HG02623 (cell line): ENCODE measurements at regions not wholly inside any gene's neighbourhood (a gene's known extent, or its start where the extent isn't known, plus 50 kb on each side); places are given as distances from the start of the nearest gene placed in this dataset.

Experiments used
- ATAC-seq: cut with Tn5 transposase; IDR thresholded peaks from one replicate; pipeline ENCODE4 v1.9.1; 2021; ENCODE audit warnings: moderate library complexity; ENCODE audit not compliant: unreplicated experiment

DNA sequence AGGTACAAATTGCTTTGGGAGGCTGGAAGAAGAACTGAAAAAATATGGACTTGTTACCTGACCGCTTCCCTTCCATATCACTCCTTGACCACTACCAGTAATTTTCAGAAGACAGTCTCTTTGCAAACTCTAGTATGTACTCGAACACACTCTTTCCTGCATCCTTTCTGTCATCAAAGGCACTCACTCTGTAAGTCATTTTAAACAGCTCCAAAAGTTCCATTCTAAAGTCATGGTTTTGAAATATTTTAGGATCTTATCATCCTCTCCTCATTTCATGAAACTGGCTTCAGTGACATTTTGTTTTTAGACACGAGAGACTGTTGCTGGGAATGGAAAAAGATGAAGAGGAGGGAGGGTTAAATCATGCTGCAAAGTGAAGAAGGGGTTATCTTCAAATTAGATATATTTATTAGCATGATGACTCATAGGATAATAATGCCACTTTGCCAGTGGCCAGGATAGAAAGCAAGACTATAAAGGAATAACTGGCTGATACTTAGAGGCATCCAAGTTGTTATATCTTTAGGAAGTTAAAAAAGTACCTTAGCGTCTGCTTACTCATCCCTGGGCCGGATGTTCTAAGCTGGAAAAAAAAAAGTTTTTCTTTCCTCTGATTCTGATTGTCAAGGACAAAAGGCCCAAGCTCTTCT lies 549.3 kb downstream of the METTL15 start:
- ATAC-seq, result no peak

DNA sequence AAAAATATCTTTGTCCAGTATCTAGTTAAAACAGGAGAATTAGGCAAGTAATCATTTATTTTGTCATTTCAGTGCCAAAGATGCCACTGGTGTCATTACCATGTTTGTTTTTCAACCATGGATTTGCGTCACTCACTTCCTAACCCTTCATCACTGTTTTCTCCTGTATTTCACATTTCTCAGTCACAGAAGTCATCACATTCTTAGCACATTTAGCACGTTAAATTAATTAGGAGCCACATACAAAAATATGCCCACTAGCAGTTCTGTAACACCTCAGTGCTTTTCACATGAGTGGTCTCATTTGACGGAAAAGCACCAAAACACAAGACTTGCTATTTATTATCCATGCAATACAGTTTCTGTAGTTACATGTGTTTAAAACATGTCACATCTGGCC lies 546.0 kb downstream of the METTL15 start:
- no peak for ATAC-seq

DNA sequence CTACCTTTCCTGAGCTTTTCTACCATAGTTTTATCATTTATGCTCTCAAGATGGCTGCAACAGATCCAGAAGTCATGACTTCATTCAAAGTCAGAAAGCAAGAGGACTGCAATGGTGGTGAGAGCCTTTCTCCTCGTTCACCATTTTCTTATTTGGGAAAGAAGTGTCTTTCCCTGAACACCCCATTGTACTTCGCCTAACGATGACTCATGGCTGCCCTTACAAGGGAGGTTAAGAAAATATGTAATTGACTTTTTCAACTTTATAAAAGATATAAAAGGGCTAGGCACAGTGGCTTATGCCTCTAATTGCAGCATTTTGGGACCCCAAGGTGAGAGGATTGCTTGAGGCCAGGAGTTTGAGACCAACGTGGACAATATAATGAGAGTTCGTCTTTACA lies 541.7 kb downstream of the METTL15 start:
- no peak for ATAC-seq

DNA sequence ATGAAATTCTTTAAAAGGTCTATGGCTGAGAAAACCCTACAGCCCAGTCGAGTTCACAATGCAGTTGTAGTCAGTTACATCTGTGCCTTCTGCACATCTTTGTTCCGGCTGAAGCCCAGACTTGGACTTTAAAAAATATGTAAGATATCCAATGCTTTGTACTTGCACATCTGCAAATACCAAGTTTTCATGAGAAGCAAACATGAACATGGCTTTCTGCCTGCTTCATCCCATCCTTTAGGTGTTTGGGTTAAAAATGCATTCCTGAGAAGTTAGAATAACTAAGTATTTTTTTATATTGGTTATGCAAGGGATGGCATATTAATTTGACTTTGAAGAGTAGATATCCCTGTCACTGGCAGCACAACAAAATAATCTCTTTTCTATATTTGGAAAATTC lies 528.4 kb downstream of the METTL15 start:
- no peak for ATAC-seq

DNA sequence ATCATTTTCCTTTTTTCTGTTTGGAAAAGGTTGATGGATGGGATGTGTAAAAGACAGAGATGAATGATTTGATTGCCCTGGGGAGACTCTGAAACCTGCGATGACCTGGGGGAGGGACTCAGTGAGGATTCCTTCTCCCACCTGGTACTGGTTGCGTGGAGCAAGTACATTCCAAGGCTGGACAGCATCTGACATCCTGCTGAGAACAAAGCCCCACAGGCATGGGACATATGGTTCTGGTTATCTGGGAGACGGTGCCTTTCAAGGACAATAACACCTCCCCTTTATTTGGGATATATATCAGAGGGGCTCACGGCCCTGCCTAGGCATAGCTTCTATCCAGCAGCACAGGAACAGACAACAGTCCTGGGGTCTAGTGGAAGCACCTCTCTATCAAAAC lies 527.8 kb downstream of the METTL15 start:
- no peak for ATAC-seq

DNA sequence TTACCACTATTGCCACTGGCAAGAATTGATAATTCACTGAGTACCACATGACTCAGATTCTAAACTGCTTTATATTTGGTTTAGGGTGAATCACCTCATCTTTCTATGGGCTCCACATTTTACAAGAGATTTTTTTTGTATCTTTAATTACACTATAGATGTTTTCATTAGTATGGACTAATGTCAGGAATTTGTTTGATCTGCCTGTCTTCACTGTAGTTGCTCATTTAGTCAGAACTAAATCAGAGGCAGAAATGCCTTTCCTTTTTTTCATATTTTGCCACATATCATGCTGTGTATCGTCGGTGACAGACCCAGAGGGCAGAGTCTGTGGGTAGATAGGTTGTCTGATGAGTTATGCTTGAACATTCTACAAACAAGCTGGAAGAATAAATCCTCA lies 524.1 kb downstream of the METTL15 start:
- no peak for ATAC-seq

DNA sequence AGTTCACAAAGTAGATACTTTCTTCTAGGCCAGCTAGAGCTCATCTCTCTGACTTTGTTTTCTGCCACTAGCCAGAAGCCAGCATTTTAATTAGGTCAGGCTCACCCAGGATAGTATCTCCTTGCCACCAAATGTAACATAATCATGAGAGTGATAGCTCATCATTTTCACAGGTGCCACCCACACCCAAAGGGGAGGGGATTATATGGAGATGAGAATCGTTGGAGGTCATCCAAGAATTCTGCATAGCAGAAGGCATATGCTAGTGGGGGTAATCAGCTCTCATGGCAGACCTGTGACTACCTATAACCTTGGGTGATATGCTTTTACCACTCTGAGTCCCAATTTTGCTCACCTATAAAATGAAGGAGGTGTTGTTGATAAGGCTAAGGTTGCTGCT lies 523.0 kb downstream of the METTL15 start:
- ATAC-seq, result no peak

DNA sequence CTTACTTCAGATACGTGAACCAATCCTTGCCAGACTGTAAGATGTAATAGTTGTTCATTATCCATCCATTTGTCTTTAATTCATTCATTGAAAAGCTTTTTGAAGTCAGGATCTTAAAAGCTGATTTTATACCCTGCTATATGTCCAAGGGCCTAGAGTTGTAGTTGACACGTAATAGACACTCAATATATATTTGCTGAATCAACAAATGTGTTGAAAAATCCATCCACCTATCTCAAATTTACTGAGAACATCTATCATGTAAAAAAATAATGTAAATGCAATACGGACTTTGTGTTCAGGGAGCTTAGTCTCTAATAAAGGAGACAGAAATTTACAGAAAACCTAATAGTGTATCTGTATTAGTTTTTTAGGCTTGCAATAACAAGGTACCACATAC lies 521.0 kb downstream of the METTL15 start:
- ATAC-seq, result no peak

DNA sequence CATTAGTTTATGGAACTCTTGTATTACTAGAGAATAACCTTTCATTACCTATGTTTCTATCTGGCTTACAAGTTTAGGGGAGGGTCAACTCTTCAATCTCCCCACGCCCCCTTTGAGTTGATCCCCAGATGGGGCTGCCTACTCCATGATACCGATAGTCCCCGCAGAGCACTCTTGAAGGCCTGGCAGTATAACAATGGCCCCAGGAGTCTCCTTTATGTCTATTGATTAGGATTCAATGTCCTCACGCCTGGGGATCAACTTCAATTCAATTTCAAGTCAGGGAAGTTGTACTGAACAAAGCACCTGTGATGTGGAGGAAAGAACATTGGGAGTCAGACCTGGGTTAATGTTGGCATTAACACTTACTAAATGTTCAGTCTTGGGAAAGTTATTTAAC lies 520.2 kb downstream of the METTL15 start:
- no peak for ATAC-seq

DNA sequence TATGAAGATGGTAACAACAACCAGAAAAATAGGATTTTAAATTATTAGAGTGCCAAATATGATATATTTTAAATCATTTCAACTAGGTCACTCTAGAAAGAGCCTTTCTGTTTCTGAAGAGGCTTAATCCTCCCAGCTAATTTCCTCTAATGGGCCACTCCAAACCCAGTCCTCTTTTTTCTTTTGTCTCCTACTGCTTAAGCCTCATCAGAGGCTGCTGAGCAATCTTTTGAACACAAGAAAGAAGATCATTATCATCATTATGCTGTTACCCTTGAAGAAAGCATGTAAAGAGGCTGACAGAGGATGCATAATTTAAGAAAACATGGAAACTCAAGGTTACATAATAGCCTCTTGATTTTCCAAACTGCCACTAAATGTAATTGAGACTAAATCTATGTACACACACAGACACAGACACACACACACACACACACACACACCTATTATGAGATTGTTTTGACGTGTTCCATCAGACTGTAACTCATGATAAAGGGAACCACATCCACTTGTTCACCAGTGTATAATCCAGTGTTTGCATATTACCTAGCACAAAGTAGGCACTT lies 519.6 kb downstream of the METTL15 start:
- ATAC-seq, result no peak

DNA sequence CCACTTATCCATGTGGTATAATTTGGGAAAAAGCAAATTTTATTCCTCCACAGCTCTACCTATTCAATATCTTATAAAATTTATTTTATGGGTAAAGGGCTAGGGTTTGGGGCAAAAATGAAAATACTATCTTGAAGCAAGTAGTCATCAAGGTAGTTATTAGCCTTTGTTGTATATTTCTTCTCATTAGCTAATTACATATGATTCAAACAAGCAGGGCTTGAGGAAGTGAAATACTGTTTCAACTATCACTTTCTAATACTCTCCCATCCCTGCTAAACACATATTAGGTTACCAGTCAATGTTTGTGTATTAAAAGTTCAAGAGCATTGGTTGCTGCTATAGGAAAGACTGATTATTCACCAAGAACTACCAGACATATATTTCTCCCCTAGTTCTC lies 517.3 kb downstream of the METTL15 start:
- no peak for ATAC-seq

DNA sequence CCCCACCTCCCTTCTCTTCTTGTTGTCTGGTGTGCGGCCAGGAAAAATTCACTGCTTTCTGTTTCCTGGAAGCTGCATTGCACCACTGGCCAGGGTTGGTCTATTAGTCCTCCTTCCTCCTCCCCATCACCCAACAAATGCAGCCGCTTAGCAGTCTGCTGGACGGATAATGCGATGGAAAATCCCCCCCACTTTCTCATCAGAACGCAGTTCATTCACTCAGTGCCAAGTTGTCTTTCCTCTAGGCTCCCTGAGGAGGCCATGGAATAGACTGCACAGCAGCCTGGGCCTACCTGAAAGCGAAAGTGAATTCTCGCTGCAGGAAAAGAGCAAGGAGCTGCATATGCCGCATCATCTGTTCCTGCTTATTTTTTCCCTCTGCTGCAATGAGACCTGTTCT lies 513.6 kb downstream of the METTL15 start:
- ATAC-seq, result no peak

DNA sequence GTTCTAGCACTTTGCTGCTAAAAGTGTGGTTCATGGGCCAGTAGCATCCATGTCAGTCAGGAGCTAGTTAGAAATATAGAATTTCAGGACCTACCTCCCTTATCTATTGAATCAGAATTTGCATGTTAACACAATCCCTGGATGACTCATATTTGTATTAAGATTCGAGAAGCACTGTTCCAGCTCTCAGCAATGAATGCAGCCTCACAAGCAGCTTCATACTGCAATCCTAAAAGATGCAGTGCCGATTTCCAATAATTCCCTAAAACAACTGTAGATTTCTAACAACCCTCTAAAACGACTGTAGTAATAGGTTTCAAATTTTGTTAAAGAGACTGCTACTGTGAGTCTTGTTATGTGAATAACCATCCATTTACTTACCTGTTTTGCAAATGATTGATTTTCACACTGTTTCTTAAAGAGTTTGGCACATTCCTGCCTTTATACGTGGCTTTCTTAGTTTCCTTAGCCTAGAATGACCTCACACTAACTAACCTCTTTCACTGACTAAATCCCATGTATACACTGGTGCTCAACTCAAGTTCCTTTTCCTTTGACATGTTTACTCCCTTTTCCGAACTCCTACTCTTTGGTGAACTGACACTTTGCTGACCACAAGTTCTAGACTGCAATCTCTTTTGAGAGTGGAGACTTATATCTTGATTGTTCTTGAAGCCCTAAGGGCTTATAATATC lies 511.8 kb downstream of the METTL15 start:
- ATAC-seq, result no peak

DNA sequence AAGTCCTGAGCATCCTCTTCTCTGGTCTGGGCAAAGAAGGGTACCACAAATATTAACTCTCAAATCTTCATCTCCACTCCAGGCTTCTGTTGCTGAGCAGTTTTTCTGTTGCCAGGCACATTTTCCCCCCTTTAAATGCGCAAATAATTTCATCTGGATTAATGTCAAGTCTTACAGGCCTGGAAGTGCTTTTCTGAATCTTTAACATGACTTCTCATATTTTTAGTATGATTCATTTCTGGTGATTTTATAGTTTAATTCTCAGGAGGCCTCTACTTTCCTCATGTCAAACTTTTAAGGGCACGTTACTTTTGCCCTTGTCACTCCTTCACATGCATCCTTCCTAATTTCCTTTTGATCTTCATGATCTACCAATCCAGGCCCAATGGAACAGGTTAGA lies 510.2 kb downstream of the METTL15 start:
- no peak for ATAC-seq

DNA sequence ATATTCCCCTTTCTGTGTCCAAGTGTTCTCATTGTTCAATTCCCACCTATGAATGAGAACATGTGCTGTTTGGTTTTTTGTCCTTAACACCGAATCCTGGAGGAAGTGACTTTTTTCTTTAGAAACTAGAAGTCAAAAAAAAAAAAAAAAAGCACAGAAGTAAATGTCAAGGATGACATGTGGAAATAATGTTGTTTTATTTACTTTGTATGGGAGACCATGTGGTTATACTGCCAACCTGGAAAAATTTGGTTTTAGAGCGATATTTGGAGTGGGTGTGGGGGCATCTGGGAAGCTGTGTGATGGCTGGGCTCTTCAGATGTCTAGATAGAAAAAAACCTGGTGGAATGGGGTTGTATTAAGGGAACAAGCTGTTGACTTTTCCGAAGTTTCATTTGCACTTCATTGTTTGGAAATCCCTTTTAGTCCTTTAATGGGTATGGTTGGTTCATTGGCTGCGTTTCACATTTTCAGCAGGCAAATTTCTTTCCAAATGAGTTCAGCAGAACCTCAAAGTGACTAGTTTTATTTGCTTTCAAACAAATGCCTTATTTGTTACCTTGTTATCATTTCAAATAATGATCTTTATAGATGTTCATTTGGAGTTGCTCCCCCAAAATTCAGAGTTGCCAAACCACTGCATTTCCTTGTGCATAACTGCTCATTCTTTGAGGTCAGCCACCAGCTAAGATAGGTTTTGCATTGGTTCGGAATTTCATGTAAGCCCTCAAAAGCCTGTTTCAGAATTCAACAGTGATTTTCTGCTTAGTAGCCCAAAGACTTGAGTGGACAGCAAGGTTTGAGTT lies 508.2 kb downstream of the METTL15 start:
- no peak for ATAC-seq

DNA sequence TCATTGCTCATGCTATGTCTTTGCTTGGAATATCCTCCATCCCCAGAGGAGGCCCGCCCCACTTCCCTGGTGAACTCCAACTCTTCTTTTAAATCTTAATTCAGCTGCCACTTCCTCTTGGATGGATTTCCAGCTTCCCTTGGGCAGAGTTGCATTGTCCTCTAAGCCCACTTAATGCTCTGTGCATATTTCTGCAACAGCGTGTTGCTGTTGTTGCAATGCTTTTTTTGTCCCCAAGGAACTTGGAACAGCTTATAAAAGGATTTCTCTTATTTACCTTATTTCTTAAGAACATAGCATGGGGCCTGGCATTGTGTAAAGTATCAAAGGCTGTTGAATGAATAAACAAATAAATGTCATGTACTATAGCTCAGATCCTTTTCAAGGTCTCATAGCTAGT lies 507.4 kb downstream of the METTL15 start:
- no peak for ATAC-seq

DNA sequence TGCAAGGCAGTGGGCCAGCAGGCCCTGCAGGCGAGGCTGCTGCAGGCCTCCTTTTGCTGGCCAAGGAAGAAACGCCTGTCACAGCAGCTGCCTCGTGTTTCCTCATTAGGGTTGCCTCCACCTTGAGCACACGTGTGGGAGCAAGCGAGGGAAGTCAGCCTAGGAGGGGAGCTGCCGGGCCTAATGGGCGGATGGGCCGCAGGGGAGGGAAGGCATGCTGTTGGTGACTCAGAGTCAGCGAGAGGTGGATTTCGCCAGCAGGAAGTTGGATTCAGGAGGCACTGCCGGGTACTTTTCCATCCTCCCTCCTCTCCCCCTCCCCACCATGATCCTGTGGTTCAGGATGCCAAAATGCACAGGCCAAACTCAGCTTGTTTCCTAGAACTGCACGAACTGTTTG lies 498.7 kb downstream of the METTL15 start:
- ATAC-seq, result no peak

DNA sequence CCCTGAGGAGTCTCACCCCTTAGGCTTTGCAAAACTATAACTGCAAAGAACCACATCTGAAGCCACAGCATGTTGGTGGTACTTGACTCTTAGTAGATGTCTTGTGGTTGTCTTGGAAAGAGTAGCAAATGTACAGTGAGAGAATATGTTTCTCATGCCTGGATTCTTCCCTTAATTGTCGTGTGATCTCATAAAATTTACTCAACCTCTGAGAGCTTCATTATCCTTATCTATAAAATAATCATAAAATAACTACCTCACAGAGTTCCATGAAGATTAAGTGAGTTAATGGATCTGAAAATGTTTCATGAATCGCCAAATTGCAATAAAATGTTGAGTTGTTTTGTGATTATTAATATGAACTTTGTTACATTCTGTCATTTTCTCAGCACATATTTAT lies 491.5 kb downstream of the METTL15 start:
- ATAC-seq, result no peak

DNA sequence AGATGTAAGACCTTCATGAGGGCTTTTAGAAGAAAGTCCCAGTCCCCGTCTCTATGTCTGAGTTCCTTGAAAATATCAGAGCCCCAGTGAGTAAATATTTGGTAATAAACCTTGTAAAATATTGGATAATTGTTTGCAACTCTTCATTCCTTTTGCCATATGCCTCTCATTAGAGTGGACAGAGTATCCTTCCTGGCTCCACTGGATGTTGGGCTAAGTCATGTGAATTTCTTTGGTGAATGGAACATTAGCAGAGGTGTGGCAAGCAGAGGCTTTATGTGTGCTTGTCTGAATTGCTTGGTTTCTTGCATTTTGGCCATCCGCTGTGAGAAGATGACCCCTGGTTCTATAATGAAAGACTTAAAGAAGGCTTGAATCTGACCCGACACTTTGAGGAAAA lies 490.3 kb downstream of the METTL15 start:
- ATAC-seq, result no peak

DNA sequence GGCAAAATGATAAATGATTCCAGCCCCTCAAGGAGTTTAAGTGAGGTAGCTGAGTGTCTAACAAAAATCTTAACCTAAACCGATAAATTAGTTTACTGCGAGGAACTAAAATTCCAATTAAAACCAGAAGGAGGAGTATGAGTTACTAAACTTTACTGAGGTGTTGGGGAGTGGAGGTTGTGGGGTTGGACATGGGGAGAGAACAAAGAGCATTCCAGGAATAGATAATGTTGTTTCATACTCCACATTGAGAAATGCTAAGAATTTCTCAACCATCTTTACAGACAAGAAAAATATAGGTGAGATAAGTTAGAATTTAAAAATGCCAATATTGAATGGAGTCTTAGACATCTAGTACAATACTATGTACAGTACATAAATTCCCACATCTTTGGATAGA lies 488.6 kb downstream of the METTL15 start:
- ATAC-seq, result no peak

DNA sequence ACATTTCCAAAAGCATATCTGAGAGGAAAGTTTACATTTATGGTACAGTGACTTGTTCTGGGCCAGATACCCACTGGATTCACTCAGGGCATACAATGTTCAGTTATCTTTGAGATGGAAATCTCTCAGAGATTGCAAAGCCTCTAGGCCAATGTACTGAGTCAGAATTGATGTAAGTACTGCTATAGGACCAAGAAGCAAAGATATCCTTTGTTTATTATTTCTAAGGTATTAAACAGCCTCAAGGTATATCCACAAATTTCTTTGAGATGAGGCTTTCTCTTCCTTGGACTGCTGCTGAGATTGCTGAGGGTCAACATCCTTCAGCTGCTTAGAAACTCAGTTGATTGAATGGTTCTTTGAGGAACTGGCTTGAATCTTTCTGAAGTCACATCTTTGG lies 484.0 kb downstream of the METTL15 start:
- no peak for ATAC-seq

DNA sequence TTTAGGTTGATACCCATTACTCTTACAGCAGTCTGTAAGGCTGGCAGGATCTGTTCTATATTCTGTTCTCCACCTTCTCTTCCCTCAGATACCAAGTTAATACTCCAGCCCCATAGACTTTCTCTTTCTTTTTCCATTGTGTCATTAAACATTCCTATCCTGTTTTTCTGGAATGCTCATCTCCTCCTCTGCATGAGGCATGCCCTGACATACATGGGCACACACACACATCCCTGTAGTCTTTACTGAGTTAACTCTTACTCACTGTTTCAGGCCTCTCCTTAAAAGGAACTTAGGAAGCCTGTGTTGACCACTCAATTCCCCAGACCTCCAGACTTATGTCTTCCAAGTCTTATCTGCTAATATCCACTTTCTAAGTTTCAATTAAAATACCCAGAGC lies 476.8 kb downstream of the METTL15 start:
- ATAC-seq, result no peak
